H1 (cell line): ENCODE measurements at regions not wholly inside any gene's neighbourhood (a gene's known extent, or its start where the extent isn't known, plus 50 kb on each side); places are given as distances from the start of the nearest gene placed in this dataset.

Source experiments
- SUZ12 ChIP-seq: fragments of 200-600 bp; sonication (generic); IDR thresholded peaks from 2 replicates; pipeline ENCODE4 v1.6.1; 2012; ENCODE audit warnings: mild to moderate bottlenecking, inconsistent platforms, low read length, moderate library complexity, mixed read lengths
- TAF7 ChIP-seq: optimal IDR thresholded peaks from 2 replicates; pipeline ENCODE3; 2011; ENCODE audit warnings: low read depth, mild to moderate bottlenecking, inconsistent platforms, low read length, moderate library complexity, borderline replicate concordance
- ZNF274 ChIP-seq: IDR thresholded peaks from 2 replicates; pipeline ENCODE4 v1.7.0; 2012; ENCODE audit warnings: low read length, borderline replicate concordance; ENCODE audit errors: extremely low read depth
- TF ChIP-seq, protein P1 (sequence below): IDR thresholded peaks from 2 replicates; pipeline ENCODE4 v1.6.1; 2012; ENCODE audit warnings: low read length, inconsistent platforms

GRCh38 chr14:44564908-44565307 is 57.8 kb upstream of the FSCB start (continued):
- TF ChIP-seq TAF7 (no peak), SUZ12 (no peak), ZNF274 (no peak)
- TF ChIP-seq, protein P1, sequence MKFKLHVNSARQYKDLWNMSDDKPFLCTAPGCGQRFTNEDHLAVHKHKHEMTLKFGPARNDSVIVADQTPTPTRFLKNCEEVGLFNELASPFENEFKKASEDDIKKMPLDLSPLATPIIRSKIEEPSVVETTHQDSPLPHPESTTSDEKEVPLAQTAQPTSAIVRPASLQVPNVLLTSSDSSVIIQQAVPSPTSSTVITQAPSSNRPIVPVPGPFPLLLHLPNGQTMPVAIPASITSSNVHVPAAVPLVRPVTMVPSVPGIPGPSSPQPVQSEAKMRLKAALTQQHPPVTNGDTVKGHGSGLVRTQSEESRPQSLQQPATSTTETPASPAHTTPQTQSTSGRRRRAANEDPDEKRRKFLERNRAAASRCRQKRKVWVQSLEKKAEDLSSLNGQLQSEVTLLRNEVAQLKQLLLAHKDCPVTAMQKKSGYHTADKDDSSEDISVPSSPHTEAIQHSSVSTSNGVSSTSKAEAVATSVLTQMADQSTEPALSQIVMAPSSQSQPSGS, result no peak
